Vagina (tissue), 2 donors: ENCODE measurements at regions not wholly inside any gene's neighbourhood (a gene's known extent, or its start where the extent isn't known, plus 50 kb on each side); places are given as distances from the start of the nearest gene placed in this dataset.

Source experiments
- DNase-seq, 2 donors: peaks; one replicate each; pipeline ENCODE4 v3.0.0-alpha.2; 2017; ENCODE audit errors: extremely low spot score in 2 of 2
- H3K27ac ChIP-seq: fragments of 200-600 bp; sonication (generic); one replicate; pipeline ENCODE4 v1.5.1; 2019
- H3K27me3 ChIP-seq: fragments of 200-600 bp; sonication (generic); one replicate; pipeline ENCODE4 v1.5.1; 2019
- H3K36me3 ChIP-seq, 2 donors: fragments of 200-600 bp; sonication (generic); one replicate each; pipeline ENCODE4 v1.5.1; 2017 to 2019
- H3K4me1 ChIP-seq: fragments of 200-600 bp; sonication (generic); one replicate; pipeline ENCODE4 v1.5.1; 2019
- H3K4me3 ChIP-seq, 2 donors: fragments of 200-600 bp; sonication (generic); 1 replicate in 1 of 2; 2 replicates in 1 of 2; pipeline ENCODE4 v1.5.1; 2016 to 2019
- H3K9me3 ChIP-seq: fragments of 200-600 bp; sonication (generic); one replicate; pipeline ENCODE4 v1.5.1; 2019
- POLR2A ChIP-seq, 2 donors: fragments of 450-650 bp; IDR thresholded peaks; one replicate each; pipeline ENCODE4 v1.6.1; 2017; ENCODE audit warnings: antibody characterized with exemption in 2 of 2, mild to moderate bottlenecking in 2 of 2, moderate library complexity in 2 of 2
- POLR2AphosphoS5 ChIP-seq, 2 donors: sonication (generic); formaldehyde crosslinking; IDR thresholded peaks; one replicate each; pipeline ENCODE4 v1.9.0; 2017; ENCODE audit warnings: antibody characterized with exemption in 2 of 2, mild to moderate bottlenecking in 2 of 2, low read depth in 1 of 2; ENCODE audit not compliant: insufficient read depth in 1 of 2
- intact Hi-C: fragments of 100-400 bp; cut with DNase I; formaldehyde crosslinking; loops from one replicate; pipeline ENCODE4 v1.15.1; 2023
- TF ChIP-seq, protein P1 (sequence below), 3 experiments: fragments of 450-650 bp in 2 of 3; fragments of 200-600 bp in 1 of 3; sonication (generic) in 1 of 3; IDR thresholded peaks; one replicate each; pipeline ENCODE4 v1.5.1; 2017 to 2019; ENCODE audit warnings: antibody characterized with exemption in 3 of 3, mild to moderate bottlenecking in 2 of 3, moderate library complexity in 2 of 3

- Histone ChIP-seq H3K27ac (no peak overlapping the region), H3K27me3 (no peaks in the 10 kb centered on the region), H3K36me3 (no peaks in the 10 kb centered on the region), H3K4me3 (no peak overlapping the region), H3K4me1 (no peaks in the 10 kb centered on the region), H3K9me3 (no peaks in the 10 kb centered on the region)
- DNase-seq: no peak
- TF ChIP-seq POLR2A (IDR thresholded peaks at IDR 0.05): no peak
- no peak for TF ChIP-seq POLR2AphosphoS5 (IDR thresholded peaks at IDR 0.05; ENCODE audit: insufficient read depth in 1 of 2, low read depth in 1 of 2)
- TF ChIP-seq, protein P1, sequence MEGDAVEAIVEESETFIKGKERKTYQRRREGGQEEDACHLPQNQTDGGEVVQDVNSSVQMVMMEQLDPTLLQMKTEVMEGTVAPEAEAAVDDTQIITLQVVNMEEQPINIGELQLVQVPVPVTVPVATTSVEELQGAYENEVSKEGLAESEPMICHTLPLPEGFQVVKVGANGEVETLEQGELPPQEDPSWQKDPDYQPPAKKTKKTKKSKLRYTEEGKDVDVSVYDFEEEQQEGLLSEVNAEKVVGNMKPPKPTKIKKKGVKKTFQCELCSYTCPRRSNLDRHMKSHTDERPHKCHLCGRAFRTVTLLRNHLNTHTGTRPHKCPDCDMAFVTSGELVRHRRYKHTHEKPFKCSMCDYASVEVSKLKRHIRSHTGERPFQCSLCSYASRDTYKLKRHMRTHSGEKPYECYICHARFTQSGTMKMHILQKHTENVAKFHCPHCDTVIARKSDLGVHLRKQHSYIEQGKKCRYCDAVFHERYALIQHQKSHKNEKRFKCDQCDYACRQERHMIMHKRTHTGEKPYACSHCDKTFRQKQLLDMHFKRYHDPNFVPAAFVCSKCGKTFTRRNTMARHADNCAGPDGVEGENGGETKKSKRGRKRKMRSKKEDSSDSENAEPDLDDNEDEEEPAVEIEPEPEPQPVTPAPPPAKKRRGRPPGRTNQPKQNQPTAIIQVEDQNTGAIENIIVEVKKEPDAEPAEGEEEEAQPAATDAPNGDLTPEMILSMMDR (IDR thresholded peaks at IDR 0.05): no peak
- intact Hi-C loops: no loop called here
These were observed 466.2 kb upstream of the ADAMTS9 start for GRCh38 chr3:65153850-65154512.

- Histone ChIP-seq H3K4me3 (no peak overlapping the region), H3K36me3 (no peaks in the 10 kb centered on the region), H3K27me3 (no peaks in the 10 kb centered on the region), H3K9me3 (no peaks in the 10 kb centered on the region), H3K27ac (no peak overlapping the region), H3K4me1 (no peaks in the 10 kb centered on the region)
- intact Hi-C loops: no loop called here
- TF ChIP-seq, protein P1 (IDR thresholded peaks at IDR 0.05): no peak
- TF ChIP-seq POLR2AphosphoS5 (IDR thresholded peaks at IDR 0.05; ENCODE audit: insufficient read depth in 1 of 2, low read depth in 1 of 2) (no peak), POLR2A (IDR thresholded peaks at IDR 0.05) (no peak)
- DNase-seq: no peak
These were observed 463.9 kb upstream of the ADAMTS9 start for GRCh38 chr3:65151666-65152065.

DNA sequence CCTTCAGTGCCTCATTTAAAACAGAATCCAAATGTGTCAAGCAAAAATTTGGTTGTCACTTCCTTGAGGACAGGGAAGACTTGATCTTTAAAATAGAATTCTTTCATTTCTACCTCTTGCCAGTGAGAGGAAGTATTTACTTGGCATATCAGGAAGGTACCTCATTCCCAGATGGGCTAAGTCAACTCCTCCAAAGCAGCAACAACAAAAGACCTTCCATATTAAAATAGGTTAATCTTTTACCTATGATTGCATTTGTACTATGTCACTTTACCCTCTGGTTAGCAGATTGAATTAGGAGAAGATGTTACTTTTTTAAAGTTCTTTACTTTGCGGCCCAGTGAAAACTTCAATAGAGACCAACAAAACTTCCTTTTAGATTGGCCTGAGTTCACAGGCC lies 462.1 kb upstream of the ADAMTS9 start:
- no peak overlapping the region for H3K4me3 ChIP-seq
- DNase-seq: no peak
- no peak overlapping the region for H3K27ac ChIP-seq
- no peaks in the 10 kb centered on the region for H3K27me3 ChIP-seq
- no peaks in the 10 kb centered on the region for H3K4me1 ChIP-seq
- H3K9me3 ChIP-seq: no peaks in the 10 kb centered on the region
- TF ChIP-seq, protein P1 (IDR thresholded peaks at IDR 0.05): no peak
- TF ChIP-seq POLR2AphosphoS5 (IDR thresholded peaks at IDR 0.05; ENCODE audit: insufficient read depth in 1 of 2, low read depth in 1 of 2): no peak
- no peak for TF ChIP-seq POLR2A (IDR thresholded peaks at IDR 0.05)
- intact Hi-C loops: no loop called here
- H3K36me3 ChIP-seq: no peaks in the 10 kb centered on the region

DNA sequence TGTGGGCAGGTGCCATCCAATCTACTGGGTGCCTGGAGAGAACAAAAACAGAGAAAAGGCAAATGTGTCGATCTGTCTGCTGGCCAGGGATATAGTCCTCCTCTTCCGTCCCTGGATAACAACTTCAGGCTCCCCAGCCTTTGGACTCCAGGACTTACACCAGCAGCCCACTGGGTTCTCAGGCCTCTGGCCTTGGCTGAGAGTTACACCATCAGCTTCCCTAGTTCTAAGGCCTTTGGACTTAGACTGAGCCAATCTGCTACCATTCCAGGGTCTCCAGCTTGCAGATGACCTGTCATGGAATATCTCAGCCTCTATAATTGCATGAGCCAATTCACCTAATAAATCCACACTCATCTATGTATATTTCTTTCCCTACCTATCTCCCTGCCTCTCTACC lies 460.9 kb upstream of the ADAMTS9 start:
- no peak for DNase-seq
- H3K27me3 ChIP-seq: no peaks in the 10 kb centered on the region
- H3K4me3 ChIP-seq: no peak overlapping the region
- no peaks in the 10 kb centered on the region for H3K36me3 ChIP-seq
- intact Hi-C loops: no loop called here
- no peaks in the 10 kb centered on the region for H3K4me1 ChIP-seq
- H3K27ac ChIP-seq: no peak overlapping the region
- no peak for TF ChIP-seq POLR2AphosphoS5 (IDR thresholded peaks at IDR 0.05; ENCODE audit: insufficient read depth in 1 of 2, low read depth in 1 of 2)
- TF ChIP-seq, protein P1 (IDR thresholded peaks at IDR 0.05): no peak
- no peak for TF ChIP-seq POLR2A (IDR thresholded peaks at IDR 0.05)
- no peaks in the 10 kb centered on the region for H3K9me3 ChIP-seq

DNA sequence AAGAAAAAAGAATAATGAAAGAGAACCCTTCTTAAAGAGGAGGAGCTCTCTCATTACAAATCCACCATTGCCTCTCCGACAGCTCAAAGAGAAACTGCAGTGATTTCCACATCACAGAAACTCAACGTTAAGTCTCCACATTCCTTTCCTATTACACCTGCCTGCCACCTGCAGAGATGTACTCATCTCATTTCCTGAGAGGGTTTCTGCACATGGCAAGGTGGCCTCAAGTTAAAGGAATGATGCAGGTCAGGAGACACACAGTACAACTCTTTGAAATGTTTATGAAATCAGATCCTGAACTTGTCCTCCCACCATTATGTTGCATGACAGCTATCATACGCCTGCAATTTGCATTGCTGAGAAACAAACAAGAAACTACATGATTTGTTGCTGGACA lies 458.4 kb upstream of the ADAMTS9 start:
- no peaks in the 10 kb centered on the region for H3K9me3 ChIP-seq
- DNase-seq: no peak
- H3K36me3 ChIP-seq: no peaks in the 10 kb centered on the region
- intact Hi-C loops: no loop called here
- no peaks in the 10 kb centered on the region for H3K27me3 ChIP-seq
- H3K4me1 ChIP-seq: no peaks in the 10 kb centered on the region
- no peak overlapping the region for H3K4me3 ChIP-seq
- TF ChIP-seq POLR2AphosphoS5 (IDR thresholded peaks at IDR 0.05; ENCODE audit: insufficient read depth in 1 of 2, low read depth in 1 of 2) (no peak), POLR2A (IDR thresholded peaks at IDR 0.05) (no peak)
- TF ChIP-seq, protein P1 (IDR thresholded peaks at IDR 0.05): no peak
- no peak overlapping the region for H3K27ac ChIP-seq
